ENCODE measurements at regions not wholly inside any gene's neighbourhood (a gene's known extent, or its start where the extent isn't known, plus 50 kb on each side); places are given as distances from the start of the nearest gene placed in this dataset.
"Not testable (repeated sequence)": the region's sequence is repeated elsewhere in the genome, so short reads cannot be mapped to it uniquely, and the experiment has no call there.

DNA sequence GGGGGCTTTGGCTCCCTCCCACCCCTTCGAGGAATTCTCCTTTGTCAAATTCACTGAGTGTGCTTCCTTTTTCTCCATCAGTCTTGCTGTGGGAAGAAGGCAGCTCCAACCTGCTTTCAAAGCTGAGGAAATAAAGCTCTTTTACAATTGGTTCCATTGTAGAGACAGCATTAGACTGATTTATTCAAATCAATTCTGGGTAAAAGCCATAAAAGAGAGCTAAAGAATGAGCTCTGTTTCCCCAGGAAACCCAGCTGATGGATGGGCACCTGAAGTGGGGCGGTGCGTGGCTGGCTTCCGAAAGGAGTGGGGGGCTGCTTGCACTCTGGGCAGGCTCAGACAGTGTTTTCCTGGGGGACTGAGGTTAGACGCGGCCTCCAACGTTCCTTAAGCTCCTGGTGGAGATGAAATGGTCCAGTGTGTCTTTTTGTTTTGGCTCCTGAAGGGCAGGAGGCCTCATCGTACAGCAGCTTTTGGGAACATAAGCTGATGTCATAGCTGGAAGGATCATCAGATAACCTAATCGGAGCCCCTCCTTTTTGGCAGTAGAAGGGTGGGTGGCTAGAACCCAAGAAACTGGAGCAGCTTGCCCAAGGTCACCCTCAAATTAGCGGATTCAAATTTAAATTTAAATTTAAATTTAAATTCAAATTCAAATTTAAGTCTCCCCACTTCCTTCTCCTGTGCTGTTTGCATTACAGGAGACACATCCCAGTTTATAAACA, 128.5 kb upstream of the EEF2KMT start:
- Histone ChIP-seq H3K36me3 (no peaks in the 10 kb centered on the region), H3K27me3 (peaks cover 0 to 24% (median 3%) of the 10 kb centered on the region in 9 donors), H3K4me3 (no peak overlapping the region), H3K27ac (no peak overlapping the region), H3K9me3 (no peaks in the 10 kb centered on the region), H3K4me1 (no peaks in the 10 kb centered on the region)
- intact Hi-C loops (cut with DNase I), result no loop called here
- TF ChIP-seq, protein P1, sequence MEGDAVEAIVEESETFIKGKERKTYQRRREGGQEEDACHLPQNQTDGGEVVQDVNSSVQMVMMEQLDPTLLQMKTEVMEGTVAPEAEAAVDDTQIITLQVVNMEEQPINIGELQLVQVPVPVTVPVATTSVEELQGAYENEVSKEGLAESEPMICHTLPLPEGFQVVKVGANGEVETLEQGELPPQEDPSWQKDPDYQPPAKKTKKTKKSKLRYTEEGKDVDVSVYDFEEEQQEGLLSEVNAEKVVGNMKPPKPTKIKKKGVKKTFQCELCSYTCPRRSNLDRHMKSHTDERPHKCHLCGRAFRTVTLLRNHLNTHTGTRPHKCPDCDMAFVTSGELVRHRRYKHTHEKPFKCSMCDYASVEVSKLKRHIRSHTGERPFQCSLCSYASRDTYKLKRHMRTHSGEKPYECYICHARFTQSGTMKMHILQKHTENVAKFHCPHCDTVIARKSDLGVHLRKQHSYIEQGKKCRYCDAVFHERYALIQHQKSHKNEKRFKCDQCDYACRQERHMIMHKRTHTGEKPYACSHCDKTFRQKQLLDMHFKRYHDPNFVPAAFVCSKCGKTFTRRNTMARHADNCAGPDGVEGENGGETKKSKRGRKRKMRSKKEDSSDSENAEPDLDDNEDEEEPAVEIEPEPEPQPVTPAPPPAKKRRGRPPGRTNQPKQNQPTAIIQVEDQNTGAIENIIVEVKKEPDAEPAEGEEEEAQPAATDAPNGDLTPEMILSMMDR (IDR thresholded peaks at IDR 0.05), result no peak
- TF ChIP-seq POLR2A (IDR thresholded peaks at IDR 0.05), result no peak
- WGBS, 4 donors, result 41 to 53% (median 48%) methylated on average over 10 of the region's 10 CpGs
- no peak for DNase-seq
- no peak for ATAC-seq

GRCh38 chr16:5222761-5223160, 125.2 kb upstream of the EEF2KMT start:
- H3K27me3 ChIP-seq, result peaks cover 0 to 20% (median 3%) of the 10 kb centered on the region in 9 donors
- H3K9me3 ChIP-seq, result no peaks in the 10 kb centered on the region
- no peaks in the 10 kb centered on the region for H3K36me3 ChIP-seq
- intact Hi-C loops (cut with DNase I), result no loop called here
- no peak overlapping the region for H3K27ac ChIP-seq
- DNase-seq (no peak), ATAC-seq (no peak)
- 71 to 94% (median 89%) methylated on average over 4 of the region's 4 CpGs for WGBS, 4 donors
- H3K4me3 ChIP-seq, result no peak overlapping the region
- H3K4me1 ChIP-seq, result no peaks in the 10 kb centered on the region
- TF ChIP-seq, protein P1 (IDR thresholded peaks at IDR 0.05), result no peak
- no peak for TF ChIP-seq POLR2A (IDR thresholded peaks at IDR 0.05)

- H3K36me3 ChIP-seq; H3K4me1 ChIP-seq; H3K9me3 ChIP-seq; ATAC-seq; H3K4me3 ChIP-seq; intact Hi-C loops (cut with DNase I); H3K27ac ChIP-seq; DNase-seq: not testable (repeated sequence)
- H3K27me3 ChIP-seq, result peaks cover 0 to 22% (median 3%) of the 10 kb centered on the region in 9 donors
- 88 to 99% (median 89%) methylated on average over 14 to 20 of the region's 20 CpGs; no CpG with 5 or more reads in 1 of the 4 donors for WGBS, 4 donors
Observed at GRCh38 chr16:5221831-5222230, 124.2 kb upstream of the EEF2KMT start.

- Histone ChIP-seq H3K27me3 (peaks cover 0 to 28% (median 3%) of the 10 kb centered on the region in 9 donors), H3K4me1 (no peaks in the 10 kb centered on the region), H3K36me3 (no peaks in the 10 kb centered on the region), H3K9me3 (no peaks in the 10 kb centered on the region), H3K4me3 (no peak overlapping the region), H3K27ac (no peak overlapping the region)
- intact Hi-C loops (cut with DNase I), result no loop called here
- WGBS, 4 donors, result 74 to 89% (median 83%) methylated on average over 4 of the region's 4 CpGs
- ATAC-seq (no peak), DNase-seq (no peak)
- no peak for TF ChIP-seq POLR2A (IDR thresholded peaks at IDR 0.05)
- TF ChIP-seq, protein P1 (IDR thresholded peaks at IDR 0.05), result no peak
Observed at GRCh38 chr16:5220705-5221104, 123.1 kb upstream of the EEF2KMT start.

All from heart left ventricle (tissue), 16 donors.